CD4-positive, CD25-positive, alpha-beta regulatory T cell (primary cell): ENCODE measurements at regions not wholly inside any gene's neighbourhood (a gene's known extent, or its start where the extent isn't known, plus 50 kb on each side); places are given as distances from the start of the nearest gene placed in this dataset.

Source experiments
- ATAC-seq, 2 donors: fragments of 150-1000 bp; cut with Tn5 transposase; one replicate each; pipeline ENCODE4 v1.10.0; 2021; ENCODE audit warnings: low read depth in 2 of 2, moderate number of reproducible peaks in 2 of 2, moderate library complexity in 1 of 2
- DNase-seq, 3 donors: peaks; one replicate each; pipeline versions ENCODE4 v3.0.0 to v3.0.0-alpha.2; 2012 to 2022; ENCODE audit warnings: mixed read lengths in 1 of 3
- H3K27ac ChIP-seq: one replicate; pipeline ENCODE4 v1.7.0; 2013; ENCODE audit warnings: mild to moderate bottlenecking, low read length; ENCODE audit not compliant: insufficient read depth, poor library complexity, severe bottlenecking
- H3K27me3 ChIP-seq: one replicate; pipeline ENCODE4 v1.7.0; 2013; ENCODE audit warnings: low read length; ENCODE audit not compliant: control insufficient read depth, insufficient read depth
- H3K36me3 ChIP-seq: one replicate; pipeline ENCODE4 v1.7.0; 2013; ENCODE audit warnings: mild to moderate bottlenecking, low read length, moderate library complexity; ENCODE audit not compliant: control insufficient read depth, insufficient read depth
- H3K4me1 ChIP-seq: 2 replicates; pipeline ENCODE4 v1.7.0; 2013; ENCODE audit warnings: mild to moderate bottlenecking, low read length; ENCODE audit not compliant: insufficient read depth, control insufficient read depth, poor library complexity, severe bottlenecking
- H3K4me3 ChIP-seq: one replicate; pipeline ENCODE4 v1.7.0; 2013; ENCODE audit warnings: low read depth, mild to moderate bottlenecking, low read length, moderate library complexity
- H3K9me3 ChIP-seq, 2 experiments: 1 replicate in 1 of 2; 2 replicates in 1 of 2; pipeline ENCODE4 v1.7.0; 2013; ENCODE audit warnings: low read length in 2 of 2, mild to moderate bottlenecking in 1 of 2, moderate library complexity in 1 of 2; ENCODE audit not compliant: control insufficient read depth in 2 of 2
- H3K27ac Mint-ChIP-seq, 3 donors: one replicate each; pipeline ENCODE4 v1.8.0; 2020 to 2022; ENCODE audit warnings: mild to moderate bottlenecking in 3 of 3, mixed read lengths in 3 of 3, moderate library complexity in 2 of 3
- H3K27me3 Mint-ChIP-seq: one replicate; pipeline ENCODE4 v1.8.0; 2022; ENCODE audit warnings: mild to moderate bottlenecking, mixed read lengths
- H3K36me3 Mint-ChIP-seq: one replicate; pipeline ENCODE4 v1.8.0; 2020; ENCODE audit warnings: mixed read lengths
- H3K4me1 Mint-ChIP-seq, 4 donors: one replicate each; pipeline ENCODE4 v1.8.0; 2020 to 2022; ENCODE audit warnings: mixed read lengths in 4 of 4, mild to moderate bottlenecking in 1 of 4
- H3K4me3 Mint-ChIP-seq, 4 donors: one replicate each; pipeline ENCODE4 v1.8.0; 2020 to 2022; ENCODE audit warnings: mild to moderate bottlenecking in 4 of 4, mixed read lengths in 4 of 4, moderate library complexity in 3 of 4
- H3K9me3 Mint-ChIP-seq, 7 donors: one replicate each; pipeline ENCODE4 v1.8.0; 2020 to 2022; ENCODE audit warnings: mixed read lengths in 7 of 7, mild to moderate bottlenecking in 3 of 7, moderate library complexity in 2 of 7

- ATAC-seq, result no peak
- Histone ChIP-seq H3K27ac (no peak overlapping the region), H3K27me3 (no peaks in the 10 kb centered on the region), H3K9me3 (no peaks in the 10 kb centered on the region), H3K4me1 (no peaks in the 10 kb centered on the region), H3K4me3 (no peak overlapping the region), H3K36me3 (no peaks in the 10 kb centered on the region)
- no peak overlapping the region for H3K4me3 Mint-ChIP-seq
- no peak for DNase-seq
- H3K27ac Mint-ChIP-seq, result no peak overlapping the region
- no peaks in the 10 kb centered on the region for H3K4me1 Mint-ChIP-seq
- H3K27me3 Mint-ChIP-seq, result peaks cover 3% of the 10 kb centered on the region
- H3K9me3 Mint-ChIP-seq, result peaks cover 0 to 1% (median 0%) of the 10 kb centered on the region in 7 donors
- H3K36me3 Mint-ChIP-seq, result peaks cover 3% of the 10 kb centered on the region
These were observed 251.0 kb downstream of the RHOU start for GRCh38 chr1:228986093-228986904.

- H3K27ac Mint-ChIP-seq, result no peak overlapping the region
- H3K4me1 ChIP-seq, result no peaks in the 10 kb centered on the region
These were observed 252.0 kb downstream of the RHOU start for GRCh38 chr1:228987286-228987685.

GRCh38 chr1:228987736-228988506 lies 252.6 kb downstream of the RHOU start:
- Mint-ChIP-seq H3K36me3 (peaks cover 3% of the 10 kb centered on the region), H3K27me3 (peaks cover 10% of the 10 kb centered on the region), H3K9me3 (peaks cover 0 to 1% (median 0%) of the 10 kb centered on the region in 7 donors), H3K4me3 (no peak overlapping the region), H3K27ac (no peak overlapping the region), H3K4me1 (no peaks in the 10 kb centered on the region)
- no peak for DNase-seq
- Histone ChIP-seq H3K4me1 (no peaks in the 10 kb centered on the region), H3K9me3 (no peaks in the 10 kb centered on the region), H3K36me3 (no peaks in the 10 kb centered on the region), H3K27ac (no peak overlapping the region), H3K27me3 (peaks cover under 1% of the 10 kb centered on the region), H3K4me3 (no peak overlapping the region)
- no peak for ATAC-seq

More at GRCh38 chr1:228987286-228987685, 252.0 kb downstream of the RHOU start:
- no peak overlapping the region for H3K4me3 ChIP-seq
- H3K9me3 Mint-ChIP-seq, result peaks cover 0 to 1% (median 0%) of the 10 kb centered on the region in 7 donors
- no peaks in the 10 kb centered on the region for H3K4me1 Mint-ChIP-seq
- no peaks in the 10 kb centered on the region for H3K9me3 ChIP-seq
- peaks cover 6% of the 10 kb centered on the region for H3K27me3 Mint-ChIP-seq
- no peaks in the 10 kb centered on the region for H3K36me3 ChIP-seq
- no peak for ATAC-seq
- H3K36me3 Mint-ChIP-seq, result peaks cover 3% of the 10 kb centered on the region
- H3K27ac ChIP-seq, result no peak overlapping the region
- DNase-seq, result no peak
- no peak overlapping the region for H3K4me3 Mint-ChIP-seq
- no peaks in the 10 kb centered on the region for H3K27me3 ChIP-seq

DNA sequence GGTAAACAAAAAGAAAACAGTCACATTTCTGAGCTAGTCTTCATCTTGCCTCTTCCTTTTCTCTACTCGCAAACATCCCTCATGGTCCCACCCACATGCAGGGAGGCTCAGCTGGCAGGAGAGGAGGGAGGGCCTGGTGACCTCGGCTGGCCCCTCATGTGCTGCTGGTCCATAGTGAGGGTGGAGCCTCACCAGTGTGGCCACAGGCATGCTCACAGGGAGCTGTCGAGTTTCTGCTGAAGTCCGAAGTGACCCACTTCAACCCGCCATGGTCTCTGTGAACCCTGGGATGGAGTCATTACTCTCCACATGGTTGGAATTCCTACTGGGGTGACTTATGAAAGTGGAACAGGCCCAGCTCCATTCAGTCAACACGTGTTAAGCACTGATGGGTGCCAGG lies 253.4 kb downstream of the RHOU start:
- H3K4me1 Mint-ChIP-seq, result no peaks in the 10 kb centered on the region
- no peaks in the 10 kb centered on the region for H3K9me3 ChIP-seq
- H3K27ac Mint-ChIP-seq, result no peak overlapping the region
- peaks cover 5% of the 10 kb centered on the region for H3K27me3 ChIP-seq
- ATAC-seq (no peak), DNase-seq (no peak)
- H3K4me3 ChIP-seq, result no peak overlapping the region
- peaks cover 3% of the 10 kb centered on the region for H3K36me3 Mint-ChIP-seq
- no peak overlapping the region for H3K4me3 Mint-ChIP-seq
- no peaks in the 10 kb centered on the region for H3K36me3 ChIP-seq
- H3K9me3 Mint-ChIP-seq, result peaks cover 0 to 1% (median 0%) of the 10 kb centered on the region in 7 donors
- H3K27ac ChIP-seq, result no peak overlapping the region
- no peaks in the 10 kb centered on the region for H3K4me1 ChIP-seq
- peaks cover 15% of the 10 kb centered on the region for H3K27me3 Mint-ChIP-seq

DNA sequence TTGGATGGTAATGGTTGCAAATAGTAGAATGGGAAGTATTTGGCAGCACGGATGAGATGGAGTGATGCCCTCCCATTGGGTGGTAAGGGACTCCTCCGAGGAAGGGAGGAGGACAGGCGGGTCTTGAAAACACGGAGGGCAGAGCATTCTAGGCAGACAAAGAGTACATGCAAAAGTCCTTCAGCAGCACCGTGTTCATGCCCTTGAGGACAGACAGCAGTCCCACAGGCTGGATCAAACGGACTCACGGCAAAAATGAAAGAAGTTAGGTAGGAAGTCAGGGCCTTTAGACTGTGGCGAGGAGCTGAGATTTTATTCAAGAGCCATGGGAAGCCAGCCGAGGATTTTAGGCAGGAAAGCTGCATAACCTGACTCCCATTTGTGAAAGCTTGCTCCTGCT lies 253.9 kb downstream of the RHOU start:
- DNase-seq, result no peak
- H3K4me1 Mint-ChIP-seq, result no peaks in the 10 kb centered on the region
- Histone ChIP-seq H3K9me3 (no peaks in the 10 kb centered on the region), H3K4me1 (no peaks in the 10 kb centered on the region), H3K27ac (no peak overlapping the region), H3K27me3 (peaks cover 5% of the 10 kb centered on the region), H3K36me3 (no peaks in the 10 kb centered on the region), H3K4me3 (no peak overlapping the region)
- no peak overlapping the region for H3K4me3 Mint-ChIP-seq
- peaks cover 3% of the 10 kb centered on the region for H3K36me3 Mint-ChIP-seq
- H3K9me3 Mint-ChIP-seq, result peaks cover 0 to 1% (median 0%) of the 10 kb centered on the region in 7 donors
- no peak overlapping the region for H3K27ac Mint-ChIP-seq
- no peak for ATAC-seq
- H3K27me3 Mint-ChIP-seq, result peaks cover 15% of the 10 kb centered on the region

GRCh38 chr1:228989676-228989991 lies 254.4 kb downstream of the RHOU start:
- peaks cover 3% of the 10 kb centered on the region for H3K36me3 Mint-ChIP-seq
- peaks cover 0 to 1% (median 0%) of the 10 kb centered on the region in 7 donors for H3K9me3 Mint-ChIP-seq
- Histone ChIP-seq H3K4me3 (no peak overlapping the region), H3K27ac (no peak overlapping the region), H3K27me3 (peaks cover 5% of the 10 kb centered on the region), H3K9me3 (no peaks in the 10 kb centered on the region), H3K36me3 (no peaks in the 10 kb centered on the region), H3K4me1 (no peaks in the 10 kb centered on the region)
- DNase-seq, result no peak
- no peak for ATAC-seq
- no peaks in the 10 kb centered on the region for H3K4me1 Mint-ChIP-seq
- H3K4me3 Mint-ChIP-seq, result no peak overlapping the region
- H3K27me3 Mint-ChIP-seq, result peaks cover 15% of the 10 kb centered on the region
- H3K27ac Mint-ChIP-seq, result no peak overlapping the region

DNA sequence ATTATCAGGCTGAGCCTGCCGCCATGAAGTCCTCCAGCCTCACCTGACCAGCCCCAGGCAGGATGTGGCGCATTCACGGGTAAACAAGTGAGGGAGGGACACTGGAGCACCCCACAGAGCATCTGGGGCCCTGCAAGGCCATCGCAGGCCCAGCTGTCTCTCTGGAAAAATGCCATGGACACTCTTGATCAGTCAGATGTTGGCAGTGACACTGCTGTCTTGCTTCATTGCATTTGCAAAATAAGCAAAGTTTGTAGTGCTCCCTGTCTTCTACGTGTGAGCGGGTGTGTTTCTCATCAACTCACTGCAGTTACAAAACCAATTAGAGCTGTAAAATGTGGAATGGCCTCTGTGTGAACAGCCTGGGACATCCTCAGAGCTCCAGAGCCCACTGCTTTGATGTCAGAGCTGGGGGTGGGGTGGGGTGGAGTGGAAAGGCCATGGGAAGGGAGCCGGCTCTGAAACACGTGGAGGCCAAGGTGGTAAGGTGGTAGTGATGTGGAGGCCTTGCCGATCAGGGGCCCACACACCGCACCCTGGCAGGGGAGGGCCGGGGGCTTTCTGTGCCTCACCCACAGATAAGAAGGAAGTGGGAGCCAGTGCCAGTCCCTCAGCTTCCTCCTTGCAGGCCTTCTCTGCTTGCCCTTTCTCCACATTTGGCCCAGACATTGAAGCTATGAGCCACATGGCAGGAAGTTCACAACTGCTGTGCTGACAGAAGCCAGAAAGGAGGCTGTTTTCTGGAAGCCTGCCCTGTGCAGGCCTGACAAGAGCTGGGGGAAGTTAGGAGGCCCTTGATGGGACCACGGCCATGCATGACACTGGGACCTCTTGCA lies 254.9 kb downstream of the RHOU start:
- H3K4me3 Mint-ChIP-seq, result no peak overlapping the region
- peaks cover 3% of the 10 kb centered on the region for H3K36me3 Mint-ChIP-seq
- H3K9me3 ChIP-seq, result no peaks in the 10 kb centered on the region
- H3K36me3 ChIP-seq, result no peaks in the 10 kb centered on the region
- no peak overlapping the region for H3K4me3 ChIP-seq
- H3K4me1 Mint-ChIP-seq, result no peaks in the 10 kb centered on the region
- H3K9me3 Mint-ChIP-seq, result peaks cover 0 to 1% (median 0%) of the 10 kb centered on the region in 7 donors
- no peaks in the 10 kb centered on the region for H3K4me1 ChIP-seq
- peaks cover 15% of the 10 kb centered on the region for H3K27me3 Mint-ChIP-seq
- DNase-seq (no peak), ATAC-seq (no peak)
- no peak overlapping the region for H3K27ac ChIP-seq
- no peak overlapping the region for H3K27ac Mint-ChIP-seq
- peaks cover 5% of the 10 kb centered on the region for H3K27me3 ChIP-seq
